ENCODE measurements at regions not wholly inside any gene's neighbourhood (a gene's known extent, or its start where the extent isn't known, plus 50 kb on each side); places are given as distances from the start of the nearest gene placed in this dataset.

GRCh38 chr10:8489823-8490222, 435.3 kb downstream of the GATA3 start:
- DNase-seq (ENCODE audit: low read depth), result no peak

DNA sequence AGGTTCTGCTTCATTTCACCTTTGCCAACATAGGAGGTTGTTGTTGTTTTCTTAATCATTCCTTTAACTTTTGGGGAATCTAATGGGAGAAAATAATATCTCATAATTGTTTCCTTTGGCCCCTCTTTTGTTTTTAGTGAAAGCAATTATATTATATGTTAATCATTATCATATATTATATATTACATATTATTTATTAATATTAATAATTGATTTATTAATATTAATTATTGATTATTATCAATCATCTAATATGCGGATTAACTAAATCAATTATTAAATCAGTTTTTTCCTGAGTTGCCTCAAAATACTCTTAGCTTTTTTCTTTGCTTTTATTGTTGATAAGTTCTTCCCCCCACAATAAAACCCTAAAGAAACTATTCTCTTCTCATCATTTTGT, 443.8 kb downstream of the GATA3 start:
- DNase-seq (ENCODE audit: low read depth), result no peak

- DNase-seq (ENCODE audit: low read depth), result peak; percentile 25
Measured at GRCh38 chr10:8498881-8499280, 444.4 kb downstream of the GATA3 start.

GRCh38 chr10:8499312-8499711, 444.8 kb downstream of the GATA3 start:
- DNase-seq (ENCODE audit: low read depth), result no peak

DNA sequence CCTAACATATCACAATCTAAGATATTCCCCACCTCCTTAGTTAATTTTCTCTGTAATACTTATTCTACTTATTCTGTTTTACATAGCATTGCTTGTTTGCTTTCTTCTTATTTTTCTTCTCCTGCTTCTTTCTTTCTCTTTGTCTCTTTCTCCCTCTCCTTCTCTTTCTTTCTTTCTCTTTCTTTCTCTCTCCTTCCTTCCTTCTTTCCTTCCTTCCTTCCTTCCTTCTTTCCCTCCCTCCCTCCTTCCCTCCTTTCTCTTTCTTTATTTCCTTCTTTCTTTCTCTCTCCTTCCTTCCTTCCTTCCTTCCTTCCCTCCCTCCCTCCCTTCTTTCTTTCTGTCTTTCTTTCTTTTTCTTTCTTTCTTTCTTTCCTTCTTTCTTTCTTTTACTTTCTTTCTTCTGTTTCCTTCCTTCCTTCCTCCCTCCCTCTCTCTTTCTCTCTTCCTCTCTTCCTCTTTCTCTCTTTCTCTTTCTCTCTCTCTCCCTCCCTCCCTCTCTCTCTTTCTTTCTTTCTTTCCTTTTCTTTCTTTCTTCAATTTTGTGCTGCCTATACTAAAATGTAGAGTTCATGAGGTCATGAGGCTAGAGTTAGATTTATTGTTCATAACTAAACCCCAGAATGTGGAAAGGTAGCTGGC, 445.4 kb downstream of the GATA3 start:
- no peak for DNase-seq (ENCODE audit: low read depth)

DNA sequence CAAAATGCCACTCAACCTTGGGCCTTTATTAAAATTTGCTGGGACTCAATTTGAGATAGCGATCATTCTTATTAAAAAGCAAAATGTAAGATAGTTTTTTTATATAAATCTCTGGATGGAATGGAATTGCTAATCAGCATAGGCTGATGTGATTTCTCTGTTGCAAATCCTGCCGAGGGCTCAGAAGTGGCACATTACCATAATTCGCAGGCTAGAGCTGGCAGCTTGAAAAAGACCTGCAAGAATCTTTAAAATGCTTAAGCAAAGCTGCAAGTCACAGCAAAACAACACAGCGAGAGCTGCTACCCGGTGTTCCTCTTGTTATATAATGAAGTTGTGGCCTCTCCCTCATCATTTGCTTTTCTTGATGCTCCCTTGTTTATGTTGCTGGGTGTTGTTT, 448.1 kb downstream of the GATA3 start:
- no peak for DNase-seq (ENCODE audit: low read depth)

DNA sequence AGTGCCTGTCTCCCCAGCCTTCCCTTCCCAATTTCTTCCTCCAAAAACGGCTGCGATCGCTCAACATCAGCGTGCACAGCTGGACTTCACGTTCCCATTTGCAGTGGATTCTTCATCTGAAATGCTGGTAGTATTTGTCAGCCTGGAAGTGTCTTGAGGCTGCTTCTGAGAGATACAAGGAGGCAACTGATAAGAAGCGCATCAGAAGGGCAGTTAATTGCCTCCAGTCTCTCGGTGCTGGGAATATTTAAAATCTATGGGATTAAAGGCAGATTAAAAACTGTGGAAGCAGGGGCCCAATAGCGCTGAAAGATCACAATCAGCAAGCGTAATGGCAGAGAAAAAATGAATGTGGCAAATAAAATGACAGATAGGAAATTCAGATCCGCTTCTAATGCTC, 450.0 kb downstream of the GATA3 start:
- no peak for DNase-seq (ENCODE audit: low read depth)

DNA sequence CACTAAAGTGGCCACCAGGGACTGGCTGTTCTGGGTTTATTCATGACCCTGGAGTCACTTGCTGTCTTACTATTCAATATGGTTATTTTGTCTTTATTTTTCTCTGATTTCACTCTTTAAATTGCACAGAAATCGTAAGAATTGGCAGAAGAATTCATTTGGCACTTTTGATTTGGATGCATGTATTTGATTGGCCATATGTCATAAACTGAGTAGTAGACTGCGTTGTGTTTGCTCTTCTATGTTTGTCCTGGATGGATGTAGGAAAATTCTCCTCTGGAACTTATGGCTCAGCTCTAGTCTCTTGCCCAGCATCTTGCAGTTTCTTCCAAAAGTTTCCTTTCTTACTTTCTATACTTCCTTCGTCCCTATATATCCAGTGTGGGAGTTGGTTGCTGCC, 452.7 kb downstream of the GATA3 start:
- no peak for DNase-seq (ENCODE audit: low read depth)

GRCh38 chr10:8508882-8509281, 454.4 kb downstream of the GATA3 start:
- no peak for DNase-seq (ENCODE audit: low read depth)

DNA sequence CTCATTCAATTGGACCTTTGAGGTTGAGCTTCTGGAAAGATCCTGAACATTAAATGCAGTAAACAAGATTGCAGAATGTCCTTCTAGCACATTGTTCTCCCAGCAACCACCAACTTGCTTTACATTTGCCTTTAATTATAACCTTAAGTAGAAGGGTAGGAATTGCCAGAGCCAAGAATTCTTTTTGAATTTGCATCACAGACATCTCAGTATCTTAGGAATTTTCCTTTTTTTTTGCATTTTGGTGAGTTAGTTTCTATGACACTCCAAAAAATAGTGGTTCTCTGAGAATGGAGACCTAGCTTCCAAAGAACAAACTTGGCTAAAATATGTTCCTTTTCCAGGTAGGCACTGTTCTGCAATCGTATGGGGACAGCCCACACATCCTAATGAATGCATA, 456.0 kb downstream of the GATA3 start:
- DNase-seq (ENCODE audit: low read depth), result no peak

DNA sequence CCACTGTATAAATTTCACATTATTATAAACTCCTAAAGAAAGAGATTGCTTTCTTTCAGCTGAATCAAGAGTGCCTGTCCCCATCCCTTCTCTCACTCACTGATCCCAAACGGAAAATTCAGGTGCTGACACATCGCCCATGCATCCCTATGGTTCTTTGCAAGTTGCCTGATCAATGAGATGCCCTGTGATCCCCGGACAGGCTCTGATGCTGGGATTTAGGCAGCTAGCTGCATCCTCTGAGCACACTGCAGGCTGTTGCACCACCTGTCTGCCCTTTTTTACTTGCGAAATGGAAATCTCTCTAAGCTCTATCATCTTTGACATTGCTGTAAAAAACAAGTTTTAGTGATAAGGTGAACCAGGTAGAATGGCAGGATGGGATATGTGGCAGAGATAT, 456.5 kb downstream of the GATA3 start:
- DNase-seq (ENCODE audit: low read depth), result no peak

GRCh38 chr10:8513155-8514147, 459.0 kb downstream of the GATA3 start:
- no peak for DNase-seq (ENCODE audit: low read depth)

GRCh38 chr10:8520382-8520781, 465.9 kb downstream of the GATA3 start:
- no peak for DNase-seq (ENCODE audit: low read depth)

DNA sequence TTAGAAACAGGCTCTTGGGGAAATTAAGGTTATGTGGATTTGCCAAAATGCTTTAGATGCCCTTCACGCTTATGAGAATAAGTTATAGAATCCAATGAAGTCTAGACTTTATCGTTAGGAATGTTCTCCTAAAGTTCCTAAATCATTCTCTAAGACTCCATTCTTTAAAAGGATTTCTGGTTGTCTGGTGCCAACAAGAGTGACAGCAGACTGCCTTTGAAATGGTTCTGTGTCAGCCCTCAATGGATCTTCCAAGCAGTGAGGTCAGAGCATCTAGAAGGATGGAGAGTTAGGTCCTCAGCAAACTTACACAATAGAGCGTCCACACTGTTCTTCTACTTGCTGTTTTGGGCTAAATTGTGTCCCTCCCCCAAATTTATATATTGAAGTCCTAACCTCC, 473.3 kb downstream of the GATA3 start:
- no peak for DNase-seq (ENCODE audit: low read depth)

- DNase-seq (ENCODE audit: low read depth), result no peak
Measured at GRCh38 chr10:8531116-8531515, 476.6 kb downstream of the GATA3 start.

- DNase-seq (ENCODE audit: low read depth), result no peak
Measured at GRCh38 chr10:8532647-8533046, 478.2 kb downstream of the GATA3 start.

GRCh38 chr10:8533462-8533861, 479.0 kb downstream of the GATA3 start:
- no peak for DNase-seq (ENCODE audit: low read depth)

- no peak for DNase-seq (ENCODE audit: low read depth)
Measured at GRCh38 chr10:8534096-8534495, 479.6 kb downstream of the GATA3 start.

GRCh38 chr10:8534891-8535290, 480.4 kb downstream of the GATA3 start:
- no peak for DNase-seq (ENCODE audit: low read depth)

DNA sequence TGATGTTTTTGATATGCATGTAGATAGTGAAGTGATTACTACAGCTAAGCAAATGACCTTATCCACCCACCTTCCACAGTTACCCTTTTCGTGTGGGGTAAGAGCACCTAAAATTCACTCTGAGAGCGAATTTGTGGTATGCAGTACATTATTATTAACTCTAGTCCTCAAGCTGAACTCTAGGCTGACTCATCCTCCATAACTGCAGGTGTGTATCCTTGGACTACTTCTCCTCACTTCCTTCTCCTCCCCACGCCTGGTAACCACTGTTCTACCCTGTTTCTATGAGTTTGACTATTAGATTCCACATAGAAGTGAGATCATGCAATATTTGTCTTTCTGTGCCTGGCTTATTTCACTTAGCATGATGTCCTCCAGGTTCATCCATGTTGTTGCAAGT, 484.6 kb downstream of the GATA3 start:
- DNase-seq (ENCODE audit: low read depth), result no peak

GRCh38 chr10:8543361-8544056, 489.0 kb downstream of the GATA3 start:
- DNase-seq (ENCODE audit: low read depth), result no peak

GRCh38 chr10:8544057-8544380, 489.5 kb downstream of the GATA3 start:
- no peak for DNase-seq (ENCODE audit: low read depth)

DNA sequence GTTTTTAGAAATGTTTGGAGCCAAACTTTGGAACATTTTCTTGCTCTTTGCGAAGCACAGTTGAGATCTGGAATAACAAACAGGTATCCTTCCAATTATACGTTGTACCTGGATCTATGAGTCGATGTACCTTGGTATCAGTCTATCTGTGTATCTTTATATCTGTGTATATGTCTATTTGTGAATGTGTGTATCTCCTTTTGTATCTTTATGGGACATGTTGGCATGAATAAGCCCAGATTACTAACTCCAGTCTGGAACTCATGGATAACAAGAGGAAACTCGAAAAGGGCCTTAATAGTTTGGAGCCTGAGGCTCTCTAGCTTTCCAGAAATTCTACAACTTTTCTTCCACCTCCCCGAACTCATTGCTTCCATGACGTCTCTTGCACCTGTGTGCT, 490.0 kb downstream of the GATA3 start:
- DNase-seq (ENCODE audit: low read depth), result no peak

Data from activated T-cell treated with anti-CD3 and anti-CD28 coated beads for 48 hours (primary cell).